ENCODE measurements at regions not wholly inside any gene's neighbourhood (a gene's known extent, or its start where the extent isn't known, plus 50 kb on each side); places are given as distances from the start of the nearest gene placed in this dataset.

DNA sequence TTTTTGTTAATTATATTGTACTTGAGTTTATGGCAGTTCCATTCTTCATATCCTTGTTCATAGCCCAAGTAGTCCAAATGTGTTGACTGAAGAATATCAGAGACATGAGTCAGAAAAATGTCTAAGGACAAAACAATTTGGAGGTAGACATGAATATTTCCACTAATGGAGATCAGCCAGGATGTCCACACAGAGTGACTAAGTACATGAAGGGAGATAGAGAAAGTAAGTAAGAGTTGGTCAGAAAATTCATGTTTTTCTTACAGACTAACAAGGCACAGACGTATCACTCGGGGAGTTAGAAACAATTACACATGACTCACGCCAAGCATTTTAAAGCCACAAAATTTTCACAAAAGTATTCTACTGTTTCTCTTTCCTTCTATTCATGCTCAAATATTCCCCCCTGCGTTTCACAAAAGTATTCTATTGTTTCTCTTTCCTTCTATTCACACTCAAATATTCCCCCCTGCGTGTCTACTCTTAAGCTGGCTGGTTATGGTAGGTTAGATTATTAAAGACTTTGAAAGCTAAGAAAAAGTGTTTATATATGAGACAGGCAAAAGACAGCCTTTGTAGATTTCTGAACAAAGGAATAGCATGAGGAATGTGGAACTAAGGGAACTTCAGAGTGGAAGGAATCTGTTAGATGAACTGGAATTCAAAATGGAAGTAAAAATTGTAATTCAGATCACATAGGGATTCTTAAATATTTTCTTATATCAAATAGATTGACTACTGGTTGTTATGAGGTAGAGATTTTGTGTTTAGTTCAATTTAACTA, 648.7 kb upstream of the CCDC54 start:
- Histone ChIP-seq H3K36me3 (no peaks in the 10 kb centered on the region), H3K4me1 (no peaks in the 10 kb centered on the region), H3K9me3 (no peaks in the 10 kb centered on the region), H3K4me3 (no peak overlapping the region), H3K27me3 (no peaks in the 10 kb centered on the region), H3K27ac (no peak overlapping the region)
- no peak for ATAC-seq
- TF ChIP-seq, protein P1, sequence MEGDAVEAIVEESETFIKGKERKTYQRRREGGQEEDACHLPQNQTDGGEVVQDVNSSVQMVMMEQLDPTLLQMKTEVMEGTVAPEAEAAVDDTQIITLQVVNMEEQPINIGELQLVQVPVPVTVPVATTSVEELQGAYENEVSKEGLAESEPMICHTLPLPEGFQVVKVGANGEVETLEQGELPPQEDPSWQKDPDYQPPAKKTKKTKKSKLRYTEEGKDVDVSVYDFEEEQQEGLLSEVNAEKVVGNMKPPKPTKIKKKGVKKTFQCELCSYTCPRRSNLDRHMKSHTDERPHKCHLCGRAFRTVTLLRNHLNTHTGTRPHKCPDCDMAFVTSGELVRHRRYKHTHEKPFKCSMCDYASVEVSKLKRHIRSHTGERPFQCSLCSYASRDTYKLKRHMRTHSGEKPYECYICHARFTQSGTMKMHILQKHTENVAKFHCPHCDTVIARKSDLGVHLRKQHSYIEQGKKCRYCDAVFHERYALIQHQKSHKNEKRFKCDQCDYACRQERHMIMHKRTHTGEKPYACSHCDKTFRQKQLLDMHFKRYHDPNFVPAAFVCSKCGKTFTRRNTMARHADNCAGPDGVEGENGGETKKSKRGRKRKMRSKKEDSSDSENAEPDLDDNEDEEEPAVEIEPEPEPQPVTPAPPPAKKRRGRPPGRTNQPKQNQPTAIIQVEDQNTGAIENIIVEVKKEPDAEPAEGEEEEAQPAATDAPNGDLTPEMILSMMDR (IDR thresholded peaks at IDR 0.05), result no peak
- DNase-seq, result no peak
- intact Hi-C loops (cut with DNase I), result no loop called here

DNA sequence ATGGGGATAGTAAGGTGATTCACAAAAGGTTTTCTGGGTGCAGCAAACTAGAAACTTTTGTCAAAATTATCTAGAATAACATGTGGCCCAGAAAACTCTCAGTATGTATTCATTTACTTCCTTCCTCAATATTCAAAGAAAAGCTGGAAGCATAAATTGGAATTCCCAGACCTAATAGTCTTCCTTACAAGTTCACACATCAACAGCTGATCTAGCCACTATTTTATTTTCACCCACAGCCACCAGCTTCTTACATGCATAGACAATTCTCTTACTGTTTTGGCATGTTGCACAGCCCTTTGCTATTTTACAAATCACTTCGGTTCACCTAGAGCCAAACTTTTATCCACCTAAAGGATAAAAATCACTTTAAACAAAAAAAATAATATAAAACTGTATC, 647.8 kb upstream of the CCDC54 start:
- no peak for DNase-seq
- ATAC-seq, result no peak
- H3K27ac ChIP-seq, result no peak overlapping the region
- H3K27me3 ChIP-seq, result no peaks in the 10 kb centered on the region
- no peaks in the 10 kb centered on the region for H3K9me3 ChIP-seq
- TF ChIP-seq, protein P1 (IDR thresholded peaks at IDR 0.05), result no peak
- intact Hi-C loops (cut with DNase I), result no loop called here
- no peaks in the 10 kb centered on the region for H3K4me1 ChIP-seq
- H3K4me3 ChIP-seq, result no peak overlapping the region
- H3K36me3 ChIP-seq, result no peaks in the 10 kb centered on the region

DNA sequence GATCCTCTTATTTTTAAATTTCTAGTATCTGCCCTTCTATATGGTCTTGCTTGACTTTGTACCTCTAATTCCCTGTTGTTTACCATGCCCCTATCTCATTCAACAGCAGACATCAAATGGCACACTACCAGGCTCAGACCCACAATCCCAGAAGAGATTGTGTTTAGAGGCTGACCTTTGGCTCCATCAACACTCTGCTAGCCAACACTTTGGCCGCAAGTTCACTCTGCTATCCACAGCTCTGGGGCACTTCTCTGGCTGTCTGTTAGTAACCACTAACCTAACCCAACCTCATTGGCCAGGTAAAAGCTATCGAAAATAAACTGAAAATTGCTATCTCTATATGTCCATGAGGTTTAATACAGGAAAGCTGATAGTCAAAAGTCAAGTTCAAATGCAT, 646.0 kb upstream of the CCDC54 start:
- Histone ChIP-seq H3K27me3 (no peaks in the 10 kb centered on the region), H3K27ac (no peak overlapping the region), H3K4me3 (no peak overlapping the region), H3K36me3 (no peaks in the 10 kb centered on the region), H3K9me3 (no peaks in the 10 kb centered on the region), H3K4me1 (no peaks in the 10 kb centered on the region)
- TF ChIP-seq, protein P1 (IDR thresholded peaks at IDR 0.05), result no peak
- ATAC-seq (no peak), DNase-seq (no peak)
- intact Hi-C loops (cut with DNase I), result no loop called here

DNA sequence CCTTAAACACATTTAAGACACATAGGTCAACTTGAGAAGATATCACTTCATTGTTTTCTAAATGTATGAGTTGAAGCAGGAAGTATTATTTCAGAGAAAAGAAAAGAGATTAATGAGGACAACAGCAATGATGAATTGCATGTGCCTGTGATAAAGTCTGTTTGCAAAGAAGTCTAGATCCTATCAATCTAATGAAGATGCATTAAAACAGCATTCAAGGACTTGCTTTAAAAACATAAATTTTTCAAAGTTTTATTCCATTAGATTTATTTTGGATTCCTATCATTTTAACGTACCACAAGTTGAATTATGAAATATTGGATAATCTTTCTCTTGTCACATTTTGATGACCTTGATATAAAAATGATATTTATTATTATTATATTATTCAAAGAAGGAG, 642.5 kb upstream of the CCDC54 start:
- ATAC-seq (no peak), DNase-seq (no peak)
- Histone ChIP-seq H3K9me3 (no peaks in the 10 kb centered on the region), H3K4me1 (no peaks in the 10 kb centered on the region), H3K27me3 (no peaks in the 10 kb centered on the region), H3K4me3 (no peak overlapping the region), H3K27ac (no peak overlapping the region), H3K36me3 (no peaks in the 10 kb centered on the region)
- TF ChIP-seq, protein P1 (IDR thresholded peaks at IDR 0.05), result no peak
- intact Hi-C loops (cut with DNase I), result no loop called here

DNA sequence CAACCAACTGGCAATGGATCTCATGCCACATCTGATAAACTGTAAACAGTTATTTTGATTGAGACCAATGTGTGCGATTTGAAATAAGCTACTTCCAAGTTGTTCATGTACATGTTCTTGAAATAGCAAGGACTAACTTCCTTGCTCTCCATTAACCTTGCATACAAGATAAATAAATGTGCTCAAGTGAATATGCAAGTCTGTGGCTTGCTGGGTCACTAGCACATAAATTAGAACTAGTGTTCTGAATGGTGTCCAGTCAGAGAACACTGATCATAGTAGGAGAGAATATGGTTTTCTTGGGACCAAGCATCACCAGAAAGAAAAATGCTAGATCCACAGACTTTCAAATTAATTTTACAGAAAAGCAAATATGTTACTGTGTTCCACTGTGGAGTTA, 640.0 kb upstream of the CCDC54 start:
- no peak overlapping the region for H3K27ac ChIP-seq
- H3K27me3 ChIP-seq, result no peaks in the 10 kb centered on the region
- no peaks in the 10 kb centered on the region for H3K36me3 ChIP-seq
- H3K9me3 ChIP-seq, result no peaks in the 10 kb centered on the region
- no peak overlapping the region for H3K4me3 ChIP-seq
- no peak for ATAC-seq
- TF ChIP-seq, protein P1 (IDR thresholded peaks at IDR 0.05), result no peak
- no peaks in the 10 kb centered on the region for H3K4me1 ChIP-seq
- intact Hi-C loops (cut with DNase I), result no loop called here
- no peak for DNase-seq

DNA sequence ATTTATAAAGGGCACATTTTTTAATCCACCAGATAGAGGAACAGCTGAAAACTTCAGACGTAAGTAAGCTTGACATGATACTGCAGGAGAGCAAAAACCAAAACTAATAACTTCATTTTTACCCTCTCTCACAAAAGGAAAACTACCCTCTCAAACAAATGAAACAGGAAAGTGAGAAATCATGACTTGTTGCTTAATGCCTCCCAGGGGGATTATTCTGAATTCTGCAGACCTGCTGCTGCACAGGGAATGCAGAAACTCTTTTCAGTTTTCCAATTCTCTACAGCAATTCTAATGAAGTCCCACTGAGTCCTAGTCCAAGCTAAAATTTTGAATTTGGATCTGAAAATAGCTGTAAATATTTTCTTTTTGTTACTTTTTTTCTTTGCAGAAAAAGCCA, 637.1 kb upstream of the CCDC54 start:
- no peak overlapping the region for H3K27ac ChIP-seq
- TF ChIP-seq, protein P1 (IDR thresholded peaks at IDR 0.05), result no peak
- H3K4me3 ChIP-seq, result no peak overlapping the region
- H3K9me3 ChIP-seq, result no peaks in the 10 kb centered on the region
- H3K4me1 ChIP-seq, result no peaks in the 10 kb centered on the region
- no peaks in the 10 kb centered on the region for H3K36me3 ChIP-seq
- no peaks in the 10 kb centered on the region for H3K27me3 ChIP-seq
- no peak for DNase-seq
- no peak for ATAC-seq
- intact Hi-C loops (cut with DNase I), result no loop called here
